Bone marrow (tissue), 2 donors: ENCODE measurements at regions not wholly inside any gene's neighbourhood (a gene's known extent, or its start where the extent isn't known, plus 50 kb on each side); places are given as distances from the start of the nearest gene placed in this dataset.

Experiments
- DNase-seq, 2 donors: peaks; one replicate each; lab custom pipeline; 2025; lab: John Stamatoyannopoulos, UW

DNA sequence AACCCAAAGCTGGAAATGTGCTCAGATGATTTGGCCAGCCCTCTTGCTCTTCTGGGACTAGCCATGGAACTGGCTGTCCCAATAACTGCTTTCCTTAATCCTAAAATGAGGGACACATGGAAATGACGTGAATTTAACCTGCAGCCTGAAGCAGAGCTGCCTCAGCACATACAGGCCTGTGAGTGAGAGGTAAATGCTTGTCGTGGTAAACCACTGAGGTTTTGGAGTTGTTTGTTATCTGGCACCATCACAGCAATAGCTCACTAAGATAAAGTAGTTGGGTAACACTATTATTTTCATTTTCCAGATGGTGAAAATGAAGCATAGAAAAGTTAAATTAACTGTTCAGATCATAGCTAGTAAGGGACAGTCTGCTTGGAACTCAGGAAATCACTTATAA, 333.4 kb upstream of the CHD6 start:
- no peak for DNase-seq

DNA sequence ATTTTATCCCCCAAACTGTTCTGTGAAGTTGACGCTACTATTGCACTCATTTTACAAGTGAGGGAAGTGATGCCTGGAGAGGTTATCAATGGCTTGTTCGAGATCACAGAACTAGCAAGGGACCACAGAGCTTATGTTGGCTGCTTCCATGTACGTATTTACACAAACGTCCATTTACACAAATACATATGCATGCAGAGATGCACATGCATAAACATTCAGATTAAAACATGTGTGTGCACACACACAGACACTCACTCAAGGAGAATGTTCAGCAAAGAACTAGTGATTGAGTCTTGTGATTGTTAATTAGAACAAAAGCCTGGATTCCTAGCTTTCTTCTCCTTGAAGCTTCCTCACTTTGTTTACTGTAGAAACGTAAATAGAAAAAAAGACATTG, 321.5 kb upstream of the CHD6 start:
- DNase-seq, result no peak

DNA sequence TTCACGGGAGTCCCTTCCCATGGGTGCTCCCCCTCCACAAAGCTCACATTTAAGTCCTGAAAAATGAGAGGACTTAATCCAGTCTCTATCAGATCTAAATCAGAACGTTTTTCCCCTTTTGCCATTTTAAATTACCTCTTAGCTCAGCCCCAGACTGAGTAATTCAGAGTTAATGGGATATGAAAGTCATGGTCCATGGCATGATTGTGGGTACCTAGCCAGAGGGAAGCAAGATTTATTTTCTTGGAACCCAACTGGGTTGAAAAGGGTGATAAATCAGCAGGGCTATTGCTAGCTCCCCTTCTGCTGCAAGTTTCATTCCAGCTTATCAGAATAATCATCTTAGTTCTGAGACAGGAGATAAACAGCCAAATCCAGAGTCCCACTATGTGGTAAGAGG, 320.2 kb upstream of the CHD6 start:
- no peak for DNase-seq

DNA sequence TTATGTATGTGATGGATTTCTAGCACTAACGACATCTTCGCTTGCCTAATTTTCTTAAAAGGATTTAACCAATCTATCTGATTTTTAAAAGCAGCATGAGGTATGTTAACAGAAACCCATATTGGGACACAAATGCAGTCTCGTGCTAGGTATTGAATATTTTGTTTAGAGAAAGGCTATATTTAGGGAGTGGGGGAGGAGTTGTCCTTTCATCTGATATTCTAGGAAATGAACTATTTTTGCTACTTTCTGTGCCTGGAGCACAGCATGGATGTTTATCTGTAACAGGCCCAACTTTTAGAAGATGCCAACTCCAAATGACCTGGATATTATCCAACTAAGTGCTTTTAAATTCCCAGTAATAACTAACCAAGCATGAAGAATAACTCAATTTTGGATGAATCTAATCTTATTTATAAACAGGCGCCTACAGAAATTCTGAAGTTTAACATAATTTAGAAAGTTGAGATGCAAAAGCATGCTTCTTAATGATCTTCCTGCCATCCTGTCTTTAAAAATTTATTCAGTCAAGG, 317.1 kb upstream of the CHD6 start:
- DNase-seq, result no peak

DNA sequence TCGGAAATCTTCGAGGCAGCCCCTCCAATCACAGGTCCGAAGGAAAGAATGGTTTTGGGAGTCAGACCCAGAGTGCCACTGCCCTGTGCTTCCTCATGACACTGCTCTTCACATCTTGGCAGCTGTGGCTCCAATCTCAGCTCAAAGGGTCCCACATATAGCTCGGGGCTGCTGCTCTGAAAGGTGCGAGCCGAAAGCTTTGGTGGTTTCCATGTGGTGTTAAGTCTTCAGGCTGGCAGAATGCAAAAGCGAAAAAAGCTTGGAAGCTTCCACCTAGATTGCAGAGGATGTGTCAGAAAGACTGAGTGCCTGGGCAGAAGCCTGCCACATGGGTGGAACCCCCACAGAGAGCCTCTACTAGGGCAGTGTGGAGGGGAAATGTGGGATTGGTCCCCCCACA, 314.3 kb upstream of the CHD6 start:
- DNase-seq, result no peak

DNA sequence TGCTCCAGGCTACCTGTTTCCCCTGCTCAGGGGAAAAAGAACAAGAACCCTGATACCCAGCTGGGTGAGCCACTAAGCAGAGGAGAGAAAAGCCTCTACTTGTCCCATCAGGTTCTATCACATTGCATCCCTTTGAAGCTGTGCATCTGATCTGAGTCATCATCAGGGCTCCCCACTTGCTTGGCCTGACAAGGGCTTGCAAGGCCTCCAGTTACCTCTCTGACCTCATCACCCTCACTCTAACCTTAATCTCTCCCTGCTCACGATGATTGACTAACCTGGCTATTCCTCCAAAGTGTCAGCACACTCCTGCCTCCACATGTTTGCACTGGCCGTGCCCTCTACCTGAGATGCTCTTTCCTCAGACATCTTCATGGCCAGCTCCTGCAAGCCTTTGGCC, 309.5 kb upstream of the CHD6 start:
- DNase-seq, result no peak

DNA sequence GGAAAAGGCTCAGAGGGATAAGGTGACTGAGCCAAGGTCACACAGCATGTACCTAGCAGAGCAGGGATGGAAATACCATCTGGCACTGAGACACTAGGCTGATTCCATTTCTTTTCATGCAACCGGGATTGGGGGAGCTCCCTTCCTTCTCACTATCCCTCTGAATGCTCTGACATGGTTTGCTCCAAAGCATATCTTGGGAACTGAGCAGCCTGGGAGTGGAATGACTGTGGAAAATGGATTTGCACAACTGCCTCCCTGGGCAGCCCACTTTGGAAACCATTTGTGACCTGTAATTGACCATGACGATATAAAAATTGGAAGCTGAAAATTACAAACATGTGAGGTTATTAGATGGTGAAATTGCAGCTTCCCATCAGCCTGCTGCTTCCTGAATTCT, 309.0 kb upstream of the CHD6 start:
- no peak for DNase-seq

DNA sequence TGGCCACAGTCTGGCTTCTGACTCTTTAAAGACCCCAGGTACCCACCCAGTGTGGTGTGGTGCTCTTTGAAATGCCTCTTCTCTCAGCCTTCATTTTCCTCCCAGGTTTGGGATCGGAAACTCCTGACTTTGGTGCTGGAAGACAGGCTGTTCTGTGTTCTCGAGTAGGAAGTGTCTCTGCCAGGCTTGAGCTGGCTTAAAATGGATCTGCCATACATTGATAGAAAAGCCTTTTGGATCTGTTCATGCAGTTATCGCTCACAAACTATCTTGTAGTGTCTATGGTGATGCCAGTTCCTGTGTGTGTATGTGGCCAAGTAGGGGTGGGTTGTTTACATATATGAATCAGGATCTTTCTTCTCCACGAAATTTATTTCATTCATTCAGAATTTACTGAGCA, 307.3 kb upstream of the CHD6 start:
- DNase-seq, result no peak

DNA sequence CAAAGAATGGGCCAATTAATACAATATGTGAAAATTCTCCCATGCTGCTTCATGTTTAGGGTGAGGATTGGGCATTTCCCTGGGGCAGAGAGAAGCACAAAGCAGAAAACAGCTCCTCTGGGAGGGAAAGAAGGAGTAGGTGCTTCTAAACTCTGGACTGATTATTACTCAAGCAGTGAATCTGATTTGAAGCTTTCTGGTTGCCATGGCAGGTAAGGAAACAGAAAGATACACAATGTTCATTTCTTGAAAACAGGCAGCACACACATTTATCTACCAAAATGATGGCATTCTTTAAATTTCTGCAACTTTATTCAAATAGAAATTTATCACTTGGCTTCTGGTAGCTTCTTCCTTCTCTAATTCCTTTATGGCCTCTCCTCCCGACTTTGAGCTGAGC, 305.4 kb upstream of the CHD6 start:
- DNase-seq, result no peak

DNA sequence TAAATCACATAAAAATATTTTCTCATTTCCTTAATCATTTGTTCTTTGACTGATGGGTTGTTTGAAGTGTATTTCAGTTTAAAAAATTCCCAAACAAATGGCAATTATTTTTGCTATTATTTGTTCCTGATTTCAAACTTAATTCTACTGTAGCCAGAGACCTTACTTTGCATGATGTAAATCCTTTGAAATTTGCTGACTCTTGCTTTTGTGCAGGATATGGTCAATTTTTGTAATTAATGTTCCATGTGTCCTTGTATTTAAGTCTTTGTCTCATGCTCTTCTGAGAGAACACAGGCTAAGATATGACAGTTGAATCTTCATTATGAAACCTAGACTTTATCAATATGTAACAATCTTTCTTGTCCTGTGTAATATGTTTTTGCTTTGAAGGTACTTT, 295.0 kb upstream of the CHD6 start:
- no peak for DNase-seq

DNA sequence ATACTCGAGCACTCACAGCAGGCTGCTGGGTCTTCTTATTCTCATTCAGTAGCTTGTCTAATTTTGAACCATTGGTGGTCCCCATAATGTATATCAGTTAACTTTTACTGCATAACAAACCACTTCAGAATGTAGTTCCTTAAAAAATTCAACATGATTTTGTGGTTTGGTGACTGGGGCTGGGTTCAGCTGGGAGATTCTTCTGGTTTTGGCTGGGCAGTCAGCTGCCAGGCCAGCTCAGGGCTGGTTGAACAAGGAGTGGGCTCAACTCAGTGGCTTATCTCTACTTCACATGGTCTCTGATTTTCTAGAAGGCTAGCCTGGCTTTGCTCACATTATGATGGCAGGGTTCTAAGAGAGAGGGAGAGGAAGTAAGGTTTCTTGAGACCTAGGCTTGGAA, 292.4 kb upstream of the CHD6 start:
- DNase-seq, result no peak

DNA sequence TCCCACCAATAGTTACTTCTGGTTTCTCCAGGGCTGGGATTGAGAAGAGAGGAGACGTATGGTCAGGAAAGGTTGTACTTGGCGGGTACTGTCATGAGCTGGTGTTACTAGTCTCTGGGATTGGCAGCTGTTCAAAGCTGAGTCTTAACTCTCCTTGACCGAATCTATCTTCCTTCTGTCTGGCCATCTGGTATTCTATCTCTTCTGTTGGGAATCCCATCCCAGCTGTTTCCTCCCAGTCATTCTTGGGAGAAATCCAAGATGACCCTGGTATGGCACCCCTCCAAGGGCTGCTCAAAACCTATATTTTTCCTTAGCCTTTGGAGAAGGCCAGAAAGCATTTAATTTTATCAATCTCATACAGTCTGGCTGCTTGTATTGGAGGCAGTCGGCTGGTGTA, 287.0 kb upstream of the CHD6 start:
- no peak for DNase-seq

DNA sequence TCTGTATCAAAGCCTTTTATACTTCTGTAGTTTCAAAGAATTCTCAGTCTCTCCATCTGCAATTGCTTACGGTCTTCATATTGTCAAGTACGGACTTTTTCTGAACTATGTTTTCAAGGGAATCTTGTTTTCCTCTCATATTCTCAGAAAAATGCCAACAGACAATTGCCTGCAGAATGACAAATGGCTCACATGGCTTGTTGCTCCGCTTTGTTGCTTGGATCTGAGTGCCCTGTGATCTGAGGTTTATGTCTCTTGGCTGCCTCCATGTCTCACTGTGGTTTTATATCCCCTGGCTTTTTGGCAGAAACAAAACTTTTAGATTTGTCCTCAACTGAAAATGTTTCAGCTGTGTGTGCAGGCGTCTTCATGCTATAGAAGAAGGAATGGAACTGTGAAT, 285.4 kb upstream of the CHD6 start:
- DNase-seq, result no peak

DNA sequence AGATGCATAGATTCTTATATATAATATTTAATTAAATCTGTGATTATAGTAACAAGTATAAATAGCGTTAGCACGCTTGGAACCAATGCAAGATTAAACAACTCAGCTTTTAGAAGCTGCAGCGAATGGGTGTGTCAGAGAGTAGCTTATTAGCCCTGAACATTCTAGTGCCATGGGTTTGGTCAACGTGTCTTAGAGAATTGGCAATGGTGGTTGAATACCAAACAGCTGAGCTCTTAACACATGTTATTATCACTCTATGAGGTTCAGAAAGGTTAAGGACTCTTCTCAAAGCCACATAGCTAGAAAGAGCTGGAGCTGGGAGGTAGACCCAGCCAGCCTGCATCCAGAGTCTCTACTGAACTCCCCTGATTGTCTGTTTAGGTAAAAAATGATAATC, 284.2 kb upstream of the CHD6 start:
- no peak for DNase-seq

DNA sequence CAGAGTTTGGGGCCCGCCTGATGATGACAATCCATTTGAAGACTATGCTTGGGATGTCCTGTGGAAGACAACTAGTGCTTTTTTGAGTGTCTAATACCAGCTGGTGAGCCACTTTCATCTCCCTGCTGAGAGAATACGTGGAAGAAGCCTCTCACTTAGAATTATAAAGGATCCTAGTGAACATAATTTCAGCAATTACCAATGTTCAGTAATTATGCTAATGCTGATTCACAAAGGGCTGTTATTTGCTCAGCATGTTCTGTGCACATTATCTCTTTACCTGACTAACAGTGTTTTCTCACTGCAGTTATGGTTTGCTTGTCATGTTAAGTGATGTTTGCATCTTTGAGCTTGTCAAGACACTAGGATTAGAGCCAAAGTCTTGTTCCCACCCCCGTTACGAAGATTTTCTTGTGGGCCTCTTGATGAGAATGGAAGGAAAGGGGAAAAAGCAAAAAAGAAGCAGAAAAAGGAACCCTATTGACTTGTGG, 282.1 kb upstream of the CHD6 start:
- DNase-seq, result no peak

DNA sequence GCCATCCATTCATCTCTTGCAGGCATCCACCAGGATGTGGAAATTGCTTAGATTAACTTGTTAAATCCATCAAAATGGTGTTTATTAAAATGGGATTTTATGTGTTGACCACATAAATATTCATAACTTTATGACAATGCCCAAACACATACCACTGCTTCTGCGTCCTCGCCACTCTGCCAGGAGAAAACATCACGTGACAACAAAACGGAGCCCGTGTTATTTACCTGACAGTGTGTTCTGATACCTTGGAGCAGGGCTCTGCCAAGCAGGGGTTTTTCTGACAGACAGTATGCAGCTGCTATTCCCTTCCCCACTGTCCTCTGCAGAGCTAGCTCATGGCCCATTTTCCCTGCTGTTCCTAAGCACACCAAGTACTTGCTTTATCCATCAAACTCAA, 279.5 kb upstream of the CHD6 start:
- DNase-seq, result no peak

DNA sequence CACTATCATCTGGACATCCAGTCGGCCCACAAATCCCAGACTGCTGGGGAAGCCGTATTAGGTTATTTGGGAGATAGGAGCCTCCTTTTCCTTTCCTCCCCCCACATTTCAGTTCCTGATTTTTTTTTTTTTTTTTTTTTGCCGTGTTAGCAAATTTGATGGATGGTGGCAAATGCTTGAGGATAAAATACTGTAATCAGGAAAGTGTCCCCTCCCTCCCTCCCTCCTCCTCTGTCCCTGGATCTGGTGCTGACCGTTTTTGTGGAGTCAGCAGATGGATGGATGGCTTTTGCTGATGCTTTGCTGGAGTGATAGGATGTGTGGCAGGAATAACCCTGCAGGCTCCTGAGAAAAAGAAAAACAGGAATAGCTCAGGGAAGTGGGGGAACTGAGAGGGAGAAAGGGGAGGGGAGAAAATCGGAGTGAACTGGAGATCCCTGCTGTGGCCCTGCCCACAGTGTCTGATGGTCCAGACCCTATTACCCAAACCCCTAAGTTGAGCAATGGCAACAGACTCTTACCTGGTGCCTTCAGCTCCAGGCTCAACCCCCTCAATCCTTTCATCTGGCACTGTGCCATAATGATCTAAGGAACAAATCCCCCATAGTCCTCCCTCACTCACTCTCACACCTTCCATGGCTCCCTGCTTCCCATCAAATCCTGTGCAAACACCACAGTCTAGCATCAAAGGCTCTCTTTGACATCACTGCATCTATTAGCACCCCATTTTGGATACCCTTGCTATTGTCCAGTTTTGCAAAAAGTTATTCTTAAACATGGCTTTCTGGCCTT, 277.3 kb upstream of the CHD6 start:
- no peak for DNase-seq

DNA sequence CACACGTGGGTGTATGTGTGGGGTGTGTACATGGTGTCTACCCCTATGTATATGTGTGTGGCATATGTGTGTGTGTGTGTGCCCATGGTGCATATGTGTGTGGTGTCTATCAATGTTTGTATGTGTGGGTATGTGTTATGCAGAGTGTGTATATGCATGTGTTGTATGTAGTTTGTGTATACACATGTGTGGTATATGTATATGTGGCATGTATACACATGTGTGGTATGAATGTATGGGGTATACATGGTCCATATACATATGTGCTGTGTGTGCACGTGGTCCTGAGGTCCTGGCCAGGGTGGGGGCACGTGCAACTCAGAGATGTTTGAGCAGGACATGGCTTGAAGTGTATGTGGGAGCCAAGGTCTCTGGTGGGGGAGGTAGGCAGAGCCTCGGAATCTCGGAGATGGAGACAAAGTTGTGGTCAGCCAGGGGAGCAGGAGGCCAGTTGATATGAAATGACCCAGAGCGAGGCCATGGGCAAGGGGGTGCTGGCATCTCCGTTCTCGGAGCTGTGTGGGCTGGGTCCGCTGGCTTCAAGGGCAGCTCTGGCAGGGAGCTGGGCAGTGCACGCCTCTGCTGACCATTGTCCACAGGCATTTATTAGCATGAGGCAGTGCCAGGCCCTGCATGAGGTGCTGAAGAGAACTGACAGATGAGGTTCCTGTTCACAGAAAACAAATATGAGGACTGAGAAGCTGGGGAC, 276.2 kb upstream of the CHD6 start:
- no peak for DNase-seq

DNA sequence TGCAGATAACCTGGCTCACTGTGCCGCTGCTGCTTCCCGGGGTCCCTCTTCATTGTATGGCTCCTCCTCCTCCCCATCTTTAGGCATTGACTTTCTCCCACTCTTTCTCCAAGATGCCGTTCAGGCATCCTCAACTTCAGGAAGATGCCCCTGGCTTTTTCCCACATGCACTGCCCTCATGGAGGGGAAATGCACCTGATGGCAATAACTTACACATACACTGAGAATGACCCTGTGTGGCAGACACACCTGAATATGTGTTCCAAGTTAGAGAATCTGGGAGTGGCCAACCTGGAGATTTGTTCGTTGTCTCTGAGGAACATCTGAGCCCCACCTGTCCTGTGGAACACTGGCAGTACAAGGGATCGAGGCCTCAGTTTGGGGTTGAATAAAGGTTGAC, 273.9 kb upstream of the CHD6 start:
- DNase-seq, result no peak

DNA sequence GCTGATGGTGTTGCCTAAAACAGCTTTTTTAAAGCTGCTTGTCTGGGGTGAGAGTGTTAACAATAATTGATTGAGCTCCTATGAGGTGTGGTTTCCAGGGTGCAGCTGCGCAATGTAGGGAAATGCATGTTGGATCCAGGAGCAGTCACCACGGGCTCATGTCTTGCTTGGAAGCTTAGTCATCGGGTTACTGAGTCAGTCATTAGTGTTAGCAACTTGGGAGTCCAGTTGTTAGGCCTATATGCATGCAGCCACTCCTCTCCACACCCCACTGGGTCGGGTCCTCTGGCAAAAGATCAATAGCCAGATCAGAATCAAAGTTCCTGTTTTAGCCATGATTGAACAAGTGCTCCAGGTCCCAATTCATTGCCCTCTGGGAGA, 271.7 kb upstream of the CHD6 start:
- no peak for DNase-seq

DNA sequence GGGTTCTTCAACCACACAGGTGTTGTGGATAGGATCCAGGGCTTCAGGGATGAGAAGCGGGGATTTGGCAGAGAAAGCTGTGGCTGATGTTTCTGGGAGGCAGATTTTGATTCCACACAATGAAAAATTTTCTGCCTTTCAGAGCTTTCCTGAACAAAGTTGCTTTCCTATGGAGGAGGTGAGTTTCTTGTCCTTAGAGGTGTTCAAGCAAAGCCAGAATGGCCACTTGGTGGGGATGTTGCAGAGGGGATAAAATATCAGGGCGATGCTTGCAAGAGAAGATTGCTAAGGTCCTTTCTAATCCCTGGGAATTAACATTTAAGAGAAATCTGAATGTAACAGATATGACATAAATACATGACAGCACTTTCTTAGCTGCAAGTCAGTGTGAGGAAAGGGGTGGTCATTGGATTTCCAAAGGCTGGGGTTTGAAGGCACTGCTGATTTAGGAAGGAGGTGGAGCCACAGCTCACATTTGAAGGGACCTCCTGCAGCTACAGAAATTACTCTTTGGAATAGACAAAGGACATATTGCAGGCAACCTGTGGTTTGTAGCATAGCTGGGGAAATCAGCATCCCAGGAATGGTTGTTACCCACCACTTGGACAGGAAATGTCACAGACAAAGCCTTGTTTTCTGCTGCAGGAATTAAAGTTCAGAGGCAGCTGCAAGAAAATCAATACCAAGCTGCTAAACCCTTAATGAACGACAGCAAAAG, 271.1 kb upstream of the CHD6 start:
- no peak for DNase-seq

DNA sequence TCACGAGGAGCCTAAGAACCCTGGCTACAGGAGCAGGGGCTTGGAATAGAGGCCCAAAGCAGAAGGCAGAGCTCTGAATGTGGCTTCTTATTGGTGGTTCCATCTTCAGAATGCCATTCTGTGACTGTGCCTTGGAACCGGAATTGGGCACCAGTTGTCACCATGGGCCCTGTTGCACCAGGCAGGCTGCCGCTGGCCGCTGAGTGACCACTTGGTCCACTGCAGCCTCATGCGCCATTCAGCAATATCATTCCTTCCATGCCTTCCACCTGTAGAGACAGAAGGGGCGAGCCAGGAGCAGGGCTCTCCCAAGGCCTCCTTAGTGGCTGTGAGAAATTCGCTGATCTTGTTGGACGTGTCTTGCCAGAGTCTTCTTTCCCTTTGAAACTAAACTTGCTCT, 270.3 kb upstream of the CHD6 start:
- no peak for DNase-seq

DNA sequence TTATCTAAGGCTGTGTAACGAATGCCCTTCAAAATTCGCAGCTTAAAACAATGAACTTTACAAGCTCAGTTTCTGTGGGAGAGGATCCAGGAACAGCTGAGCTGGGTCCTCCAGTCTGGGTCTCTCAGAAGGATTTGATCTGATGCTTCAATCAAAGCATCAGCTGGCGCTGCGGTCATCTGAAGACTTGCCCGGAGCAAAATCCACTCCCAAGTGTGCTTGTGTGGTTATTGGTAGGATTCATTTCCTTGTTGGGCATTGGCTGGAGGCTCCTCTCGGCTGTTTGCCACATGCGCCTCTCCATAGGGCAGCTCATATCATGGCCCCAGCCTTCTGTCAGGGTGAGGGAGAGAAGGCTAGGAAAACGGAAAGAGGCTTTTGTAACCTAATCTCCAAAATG, 269.3 kb upstream of the CHD6 start:
- no peak for DNase-seq
